ENCODE measurements at regions not wholly inside any gene's neighbourhood (a gene's known extent, or its start where the extent isn't known, plus 50 kb on each side); places are given as distances from the start of the nearest gene placed in this dataset.

- peak; percentile 29 for DNase-seq
These were observed 841.4 kb downstream of the NSUN3 start for GRCh38 chr3:94904156-94904674.

GRCh38 chr3:94909726-94910125 is 846.9 kb downstream of the NSUN3 start:
- no peak for DNase-seq

GRCh38 chr3:94912656-94913055 is 849.8 kb downstream of the NSUN3 start:
- DNase-seq: no peak

GRCh38 chr3:94927175-94927574 is 864.3 kb downstream of the NSUN3 start:
- DNase-seq: no peak

GRCh38 chr3:94928921-94929320 is 866.1 kb downstream of the NSUN3 start:
- DNase-seq: no peak

GRCh38 chr3:94935738-94936580 is 873.1 kb downstream of the NSUN3 start:
- DNase-seq: no peak

- DNase-seq: no peak
These were observed 875.1 kb downstream of the NSUN3 start for GRCh38 chr3:94937980-94938379.

GRCh38 chr3:94946683-94947082 is 883.8 kb downstream of the NSUN3 start:
- DNase-seq: no peak

- no peak for DNase-seq
These were observed 898.7 kb downstream of the NSUN3 start for GRCh38 chr3:94961423-94962100.

GRCh38 chr3:94965867-94966475 is 903.1 kb downstream of the NSUN3 start:
- no peak for DNase-seq

GRCh38 chr3:94967196-94967595 is 904.3 kb downstream of the NSUN3 start:
- DNase-seq: no peak

- DNase-seq: no peak
These were observed 905.7 kb downstream of the NSUN3 start for GRCh38 chr3:94968519-94968918.

GRCh38 chr3:94972066-94972465 is 909.2 kb downstream of the NSUN3 start:
- no peak for DNase-seq

- no peak for DNase-seq
These were observed 915.2 kb downstream of the NSUN3 start for GRCh38 chr3:94978084-94978483.

- no peak for DNase-seq
These were observed 922.9 kb downstream of the NSUN3 start for GRCh38 chr3:94985778-94986177.

- peak; percentile 38 for DNase-seq
These were observed 928.3 kb downstream of the NSUN3 start for GRCh38 chr3:94990952-94991705.

- DNase-seq: peak; percentile 23
These were observed 933.9 kb downstream of the NSUN3 start for GRCh38 chr3:94996743-94997142.

- peak; percentile 13 for DNase-seq
These were observed 939.7 kb downstream of the NSUN3 start for GRCh38 chr3:95002438-95003046.

- no peak for DNase-seq
These were observed 965.8 kb downstream of the NSUN3 start for GRCh38 chr3:95028688-95029087.

GRCh38 chr3:95029644-95030043 is 966.8 kb downstream of the NSUN3 start:
- DNase-seq: no peak

GRCh38 chr3:95036526-95037021 is 973.7 kb downstream of the NSUN3 start:
- DNase-seq: no peak

- no peak for DNase-seq
These were observed 974.2 kb downstream of the NSUN3 start for GRCh38 chr3:95037097-95037496.
